Suprapubic skin (tissue), 4 donors: ENCODE measurements at regions not wholly inside any gene's neighbourhood (a gene's known extent, or its start where the extent isn't known, plus 50 kb on each side); places are given as distances from the start of the nearest gene placed in this dataset.

Source experiments
- CTCF ChIP-seq, 2 donors: fragments of 200-600 bp in 1 of 2; fragments of 450-650 bp in 1 of 2; sonication (generic) in 1 of 2; IDR thresholded peaks; one replicate each; pipeline ENCODE4 v1.5.1; 2016 to 2019; ENCODE audit warnings: antibody characterized with exemption in 2 of 2, mild to moderate bottlenecking in 1 of 2, moderate library complexity in 1 of 2
- EP300 ChIP-seq: sonication (generic); formaldehyde crosslinking; IDR thresholded peaks from one replicate; pipeline ENCODE4 v1.6.1; 2017; ENCODE audit warnings: antibody characterized with exemption
- POLR2A ChIP-seq, 2 donors: fragments of 450-650 bp; IDR thresholded peaks; one replicate each; pipeline ENCODE4 v1.6.1; 2017; ENCODE audit warnings: antibody characterized with exemption in 2 of 2, mild to moderate bottlenecking in 2 of 2, moderate library complexity in 2 of 2
- POLR2AphosphoS5 ChIP-seq, 3 donors: sonication (generic); formaldehyde crosslinking; IDR thresholded peaks; one replicate each; pipeline ENCODE4 v1.6.1; 2017; ENCODE audit warnings: antibody characterized with exemption in 3 of 3

- TF ChIP-seq CTCF (IDR thresholded peaks at IDR 0.05) (no peak), EP300 (no peak), POLR2A (IDR thresholded peaks at IDR 0.05) (no peak), POLR2AphosphoS5 (IDR thresholded peaks at IDR 0.05) (no peak)
Observed at GRCh38 chr2:196279541-196279940, 108.2 kb upstream of the STK17B start.
